HG02588 (cell line): ENCODE measurements at regions not wholly inside any gene's neighbourhood (a gene's known extent, or its start where the extent isn't known, plus 50 kb on each side); places are given as distances from the start of the nearest gene placed in this dataset.

ENCODE experiments used
- ATAC-seq: cut with Tn5 transposase; IDR thresholded peaks from one replicate; pipeline ENCODE4 v1.9.1; 2021; ENCODE audit warnings: mild to moderate bottlenecking, moderate library complexity; ENCODE audit not compliant: unreplicated experiment

DNA sequence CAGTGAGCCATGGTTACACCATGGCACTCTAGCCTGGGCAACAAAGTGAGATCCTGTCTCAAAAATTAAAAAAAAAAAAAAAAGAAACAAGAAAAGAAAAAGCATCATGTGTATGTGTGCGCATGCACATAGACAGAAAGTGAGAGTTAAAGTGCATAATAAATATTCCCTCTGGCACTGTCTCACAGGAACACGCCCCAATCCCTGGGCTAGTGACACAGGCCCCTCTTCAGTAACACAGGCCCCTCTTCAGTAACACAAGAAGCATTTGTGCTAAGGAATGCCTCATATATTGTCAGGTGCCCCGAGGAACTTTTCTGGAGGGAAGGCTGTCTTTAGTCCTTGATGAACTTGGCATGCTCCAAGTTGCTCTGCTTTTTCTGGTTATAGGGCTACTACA is 57.5 kb downstream of the RPL27A start:
- no peak for ATAC-seq

DNA sequence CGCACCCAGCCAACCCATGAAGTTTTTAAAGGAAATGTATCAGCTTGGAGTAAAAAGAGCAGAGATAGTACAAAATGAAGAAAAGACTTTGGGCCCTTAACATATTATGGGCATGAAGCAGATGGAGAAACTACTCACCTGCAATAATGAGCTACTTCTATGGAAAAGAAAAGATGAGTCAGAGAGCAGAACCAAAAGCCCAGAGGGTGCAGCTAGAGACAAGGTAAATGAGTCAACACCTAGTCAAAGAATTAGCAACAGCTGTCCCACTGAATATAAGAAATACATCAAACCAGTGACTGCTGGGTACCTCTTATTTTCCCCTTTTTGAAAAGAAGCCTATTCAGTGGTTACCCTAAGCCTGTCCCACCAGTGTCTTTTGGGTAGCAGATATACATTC is 61.8 kb downstream of the RPL27A start:
- ATAC-seq = no peak

DNA sequence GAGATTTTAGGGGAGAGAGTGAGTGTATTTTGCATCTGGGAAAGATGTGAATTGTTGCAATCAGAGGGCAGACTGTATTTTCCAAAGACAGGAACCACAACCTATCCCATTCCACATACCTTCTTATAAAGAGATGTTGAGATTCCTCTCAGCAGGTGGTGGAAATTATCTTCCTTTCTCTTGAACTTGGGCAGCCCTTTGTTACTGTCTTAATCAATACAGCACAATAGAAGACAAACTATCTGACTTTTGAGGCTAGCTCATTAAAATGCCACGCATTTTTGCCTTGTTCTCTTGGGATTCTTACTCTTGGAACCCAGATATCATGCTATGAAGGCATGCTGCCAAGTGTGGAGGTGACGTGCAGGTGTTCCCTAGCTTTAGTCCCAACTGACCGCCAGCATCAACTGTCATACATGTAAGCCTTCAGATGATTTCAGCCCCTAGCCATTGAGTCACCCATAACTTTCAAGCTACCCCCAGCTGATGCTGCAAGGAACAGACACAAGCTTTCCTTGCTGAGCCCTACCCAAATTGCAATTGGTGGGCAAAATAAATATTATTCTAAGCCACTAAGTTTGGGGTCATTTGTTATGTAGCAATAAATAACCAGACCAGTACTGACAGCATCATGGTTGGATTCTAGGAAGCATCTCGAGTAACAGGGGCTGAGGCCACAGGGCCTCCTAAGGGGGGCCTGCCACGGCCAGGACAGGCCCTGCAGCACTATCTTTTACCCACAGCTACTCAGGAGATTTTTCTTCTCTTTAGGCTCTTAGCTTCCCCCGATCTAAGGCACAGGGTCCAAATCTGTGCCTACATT is 63.0 kb downstream of the RPL27A start:
- no peak for ATAC-seq

DNA sequence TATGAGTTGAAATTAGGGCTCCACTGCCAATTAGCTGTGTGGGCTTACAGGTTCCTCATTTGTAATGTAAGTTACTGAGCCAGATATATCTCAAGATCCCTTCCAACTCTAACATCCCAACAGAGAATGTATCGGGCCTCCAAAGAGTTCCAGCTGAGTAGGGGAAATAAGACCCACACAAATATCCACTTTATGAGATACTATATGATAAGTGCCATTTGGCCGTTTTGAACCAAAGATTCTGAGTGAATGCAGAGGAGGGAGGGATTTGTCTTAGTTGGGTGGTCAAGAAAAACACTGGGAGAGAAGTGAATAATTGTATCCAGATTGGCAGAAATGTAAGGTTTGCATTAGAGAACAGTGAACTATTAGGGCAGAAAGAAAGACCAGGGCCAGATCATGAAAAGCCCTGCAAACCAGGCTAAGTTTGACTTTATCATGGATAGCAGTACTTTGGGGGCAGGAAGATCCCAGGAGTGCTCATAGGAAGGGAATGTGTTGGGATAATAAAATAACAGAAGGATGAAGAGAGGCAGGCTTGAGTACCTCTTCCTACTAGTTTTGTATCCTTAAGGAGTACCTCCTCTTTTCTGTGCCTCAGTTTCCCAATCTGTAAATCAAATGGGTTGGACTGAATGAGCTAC is 63.9 kb downstream of the RPL27A start:
- ATAC-seq = no peak

DNA sequence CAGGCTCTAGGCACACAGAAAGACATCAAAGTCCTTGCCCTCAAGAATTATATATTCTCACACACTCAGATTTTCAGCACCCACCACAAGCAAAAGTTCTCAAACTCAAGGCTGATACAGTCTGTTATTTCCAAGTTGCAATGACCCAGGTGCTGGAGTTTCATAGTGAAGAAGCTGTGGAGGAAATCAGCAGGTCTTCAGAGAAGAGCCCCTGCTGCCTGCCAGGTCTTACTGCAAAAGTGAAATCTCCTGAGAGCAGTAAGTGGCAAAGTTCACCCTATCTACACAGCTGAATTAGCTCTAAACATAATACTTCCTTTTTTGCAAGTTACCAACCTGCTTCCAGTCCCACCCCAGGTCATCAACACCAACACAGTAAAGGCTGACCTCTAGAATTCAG is 64.6 kb downstream of the RPL27A start:
- no peak for ATAC-seq

DNA sequence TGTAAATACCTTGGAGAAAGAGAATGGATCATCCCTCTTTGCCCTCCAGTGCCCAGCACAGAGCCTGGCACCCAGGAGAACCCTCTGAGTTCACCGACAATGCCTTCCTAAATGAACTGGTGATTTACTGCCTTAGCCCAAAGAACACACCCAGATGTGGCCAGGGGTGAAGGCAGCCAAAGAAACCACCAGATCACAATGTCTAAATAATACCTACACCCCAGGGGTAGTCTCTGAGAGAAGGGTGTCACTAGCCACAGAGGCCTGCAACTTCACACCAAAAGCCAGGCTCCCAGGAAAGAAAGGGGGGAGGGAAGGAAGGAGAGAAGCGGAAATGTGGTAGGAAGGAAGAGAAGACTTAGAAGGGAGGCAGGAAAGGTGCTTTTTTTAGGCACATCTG is 65.7 kb downstream of the RPL27A start:
- ATAC-seq = no peak

DNA sequence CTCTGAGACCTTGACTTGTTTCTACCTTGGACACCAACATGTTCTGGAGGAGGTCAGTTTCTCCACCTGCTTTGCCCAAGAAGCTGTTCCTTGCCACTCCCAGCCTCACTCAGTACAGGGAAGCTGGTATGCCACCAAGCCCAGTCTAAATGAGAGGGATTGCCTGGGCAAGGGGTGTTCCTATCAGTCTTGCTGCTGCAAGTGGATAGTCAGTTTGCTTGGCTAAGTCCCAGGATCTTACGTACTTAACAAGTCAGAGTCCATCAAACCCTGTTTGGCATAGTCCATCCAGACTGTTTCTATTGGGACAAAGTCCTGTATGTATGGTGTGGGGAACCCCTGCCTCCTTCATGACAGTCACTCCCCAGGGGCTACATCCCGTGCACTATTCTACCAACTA is 66.6 kb downstream of the RPL27A start:
- ATAC-seq = no peak

DNA sequence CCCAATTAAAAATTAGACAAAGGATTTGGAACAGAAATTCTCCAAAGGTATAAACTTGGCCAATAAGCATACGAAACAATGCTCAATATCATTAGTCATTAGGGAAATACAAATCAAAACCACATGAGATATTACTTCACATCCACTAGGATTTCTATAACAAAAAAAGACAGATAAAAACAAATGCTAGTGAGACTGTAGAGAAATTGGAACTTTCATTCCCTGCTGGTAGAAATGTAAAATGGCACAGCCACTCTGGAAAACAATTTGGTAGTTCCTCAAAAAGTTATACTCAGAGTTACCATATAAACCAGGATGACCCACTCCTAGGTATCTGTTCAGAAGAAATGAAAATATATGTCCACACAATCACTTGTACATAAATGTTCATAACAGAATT is 71.6 kb downstream of the RPL27A start:
- ATAC-seq = no peak

DNA sequence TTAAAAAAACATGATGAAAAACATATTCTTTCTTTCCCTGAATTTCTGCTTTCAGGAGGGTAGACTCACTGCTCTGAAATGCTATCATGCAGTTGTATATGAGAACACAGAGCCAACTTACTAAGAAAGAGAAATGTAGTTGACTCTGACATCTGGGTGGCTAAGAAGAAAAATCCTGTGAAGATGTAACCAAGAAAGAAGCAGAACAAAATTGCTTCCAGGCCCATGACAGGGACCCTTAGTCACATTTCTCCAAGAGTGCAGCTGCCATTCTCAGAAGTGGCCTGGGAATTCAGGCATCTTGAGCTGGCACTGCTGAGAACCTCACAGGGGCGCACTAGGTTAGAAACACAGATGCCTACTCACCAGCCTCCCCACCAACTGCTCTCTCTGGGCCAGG is 73.6 kb downstream of the RPL27A start:
- ATAC-seq = no peak

DNA sequence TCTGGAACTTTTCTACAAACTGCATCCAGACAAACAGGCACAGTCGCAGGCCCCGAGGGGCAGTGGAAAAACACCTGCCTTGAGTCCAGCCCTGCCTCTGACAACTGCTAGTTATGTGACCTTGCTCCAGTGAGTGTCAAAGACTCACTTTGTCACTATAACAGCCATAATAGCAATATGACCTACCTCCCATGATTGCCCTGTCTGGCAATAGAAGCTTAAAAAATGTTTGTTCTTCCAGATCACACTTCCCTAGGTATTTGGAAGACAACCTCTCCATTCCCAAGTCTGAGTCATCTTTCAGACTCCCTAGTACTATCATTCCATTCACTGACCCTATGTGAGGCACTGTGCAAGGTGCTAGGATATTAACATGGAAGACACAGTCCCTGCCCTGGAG is 74.5 kb downstream of the RPL27A start:
- ATAC-seq = no peak

DNA sequence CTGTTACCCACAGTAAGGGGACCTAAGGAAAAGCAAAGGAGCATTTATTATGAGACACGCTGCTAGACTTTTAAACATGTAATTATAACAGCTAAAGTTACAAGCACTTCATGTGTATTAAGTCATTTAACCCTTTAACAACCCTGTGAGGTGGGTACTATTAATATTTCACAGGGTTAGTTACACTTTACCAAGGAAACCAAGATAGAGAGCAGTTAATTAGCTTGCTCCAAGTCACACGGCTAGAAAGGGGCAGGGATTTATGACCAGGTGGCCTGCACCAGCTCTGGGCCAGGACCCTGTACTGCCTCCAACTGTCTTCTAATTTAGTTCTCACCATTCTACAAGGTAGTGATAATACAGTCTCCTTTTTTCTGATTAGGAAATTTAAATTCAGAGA is 74.9 kb downstream of the RPL27A start:
- ATAC-seq = no peak

DNA sequence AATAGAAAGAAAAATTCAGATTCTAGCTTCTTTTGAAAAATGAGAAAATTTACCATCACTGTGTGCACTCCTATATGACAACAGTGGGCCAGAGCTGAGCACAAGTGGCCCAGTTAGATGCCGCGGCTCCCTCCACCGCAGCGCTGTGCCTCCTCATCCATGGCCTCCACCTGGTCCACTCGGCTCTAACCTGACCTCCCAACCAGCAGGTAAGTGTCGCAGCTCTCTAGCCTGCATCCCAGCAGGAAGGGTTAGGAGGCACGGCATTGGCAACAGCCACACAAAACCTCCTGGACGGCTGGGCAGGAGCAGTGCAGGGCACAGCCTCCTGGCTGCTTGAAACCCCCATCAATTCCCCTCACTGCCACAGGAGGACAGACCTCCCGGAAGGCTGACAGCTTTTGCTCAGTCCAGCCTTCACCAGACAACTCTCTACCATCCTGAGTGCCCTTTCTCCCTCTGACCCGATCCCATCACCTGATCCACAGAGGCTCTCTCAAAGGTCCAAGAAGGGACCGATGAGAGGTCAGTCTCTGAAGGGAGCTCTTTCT is 76.1 kb downstream of the RPL27A start:
- no peak for ATAC-seq

DNA sequence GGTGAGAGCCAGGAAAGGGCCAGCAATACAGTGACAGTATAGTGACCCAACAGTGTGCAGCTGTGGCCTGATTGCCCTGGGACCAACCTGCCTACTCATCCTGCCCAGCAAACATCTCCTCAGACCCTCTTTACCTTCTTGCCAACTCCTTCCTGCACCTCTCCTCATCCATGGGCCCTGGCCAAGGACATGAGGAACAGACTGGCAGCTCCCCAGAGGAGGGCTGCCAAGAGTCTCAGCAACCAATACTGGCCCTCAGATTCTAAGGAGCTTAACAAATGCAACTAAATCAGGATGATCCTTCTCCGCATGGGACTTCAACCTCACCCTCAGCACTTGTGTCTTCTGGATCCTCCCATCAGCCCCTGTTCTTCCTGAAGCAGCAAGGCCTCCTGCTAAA is 77.0 kb downstream of the RPL27A start:
- ATAC-seq = no peak

DNA sequence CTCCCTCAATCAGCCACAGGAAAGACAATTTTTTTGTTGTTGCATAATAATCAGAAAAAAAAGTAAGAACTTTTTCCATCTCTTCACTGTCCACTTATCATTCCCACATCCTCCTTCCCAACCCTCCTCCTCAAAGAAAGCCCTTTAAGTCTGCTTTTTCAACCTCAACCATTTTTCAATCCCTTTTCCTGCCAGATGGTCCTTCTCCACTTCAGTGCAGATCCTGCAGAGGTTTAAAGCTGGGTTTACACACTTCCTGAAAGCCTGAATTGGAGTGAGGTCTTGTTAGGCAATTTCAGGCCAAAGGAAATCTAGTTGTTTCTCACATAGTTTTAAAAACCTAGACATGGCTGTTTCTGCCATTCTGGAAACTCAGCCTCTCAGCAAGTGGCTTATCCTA is 78.3 kb downstream of the RPL27A start:
- no peak for ATAC-seq

DNA sequence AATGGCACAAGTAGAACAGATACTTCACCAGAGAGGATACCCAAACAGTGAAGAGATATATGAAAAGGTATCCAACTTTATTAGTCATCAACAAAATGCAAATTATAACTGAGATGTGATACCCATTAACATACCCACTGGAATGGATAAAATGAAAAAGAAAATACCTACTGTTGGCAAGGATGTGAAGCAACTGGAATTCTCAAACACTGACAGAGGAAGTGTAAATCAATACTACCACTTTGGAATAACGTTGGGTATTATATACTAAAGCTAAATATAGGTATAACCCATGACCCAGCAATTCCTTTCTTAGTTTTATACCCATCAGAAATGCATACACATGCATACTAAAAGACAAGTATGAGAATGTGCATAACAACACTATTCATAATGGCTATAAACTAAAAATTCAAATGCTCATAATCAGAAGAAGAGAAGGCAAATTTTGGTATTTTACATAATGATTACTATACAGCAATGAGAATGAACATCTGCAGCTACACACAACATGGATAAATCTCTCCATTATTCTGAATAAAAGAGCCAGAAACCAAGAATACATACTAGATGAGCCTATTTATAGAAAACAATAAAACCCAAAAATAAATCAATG is 80.6 kb downstream of the RPL27A start:
- ATAC-seq = no peak

DNA sequence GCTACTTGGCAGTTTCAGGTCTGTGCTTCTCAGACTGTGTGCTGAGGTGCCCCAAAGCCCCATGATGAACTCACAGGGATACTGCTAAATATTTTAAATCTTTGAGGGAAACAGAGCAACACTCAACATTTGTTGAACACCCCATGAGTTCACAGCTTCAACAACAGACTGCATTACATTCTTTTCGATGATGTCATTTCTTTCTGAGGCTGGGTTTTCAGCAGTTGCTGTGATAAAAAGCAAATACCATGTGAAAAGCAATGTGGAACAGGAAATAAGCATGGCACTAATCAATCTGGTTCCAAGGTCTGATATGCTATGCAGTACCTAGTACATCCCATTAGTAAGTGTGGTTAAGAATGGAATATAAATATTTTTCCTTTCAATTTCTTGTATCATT is 82.7 kb downstream of the RPL27A start:
- no peak for ATAC-seq

DNA sequence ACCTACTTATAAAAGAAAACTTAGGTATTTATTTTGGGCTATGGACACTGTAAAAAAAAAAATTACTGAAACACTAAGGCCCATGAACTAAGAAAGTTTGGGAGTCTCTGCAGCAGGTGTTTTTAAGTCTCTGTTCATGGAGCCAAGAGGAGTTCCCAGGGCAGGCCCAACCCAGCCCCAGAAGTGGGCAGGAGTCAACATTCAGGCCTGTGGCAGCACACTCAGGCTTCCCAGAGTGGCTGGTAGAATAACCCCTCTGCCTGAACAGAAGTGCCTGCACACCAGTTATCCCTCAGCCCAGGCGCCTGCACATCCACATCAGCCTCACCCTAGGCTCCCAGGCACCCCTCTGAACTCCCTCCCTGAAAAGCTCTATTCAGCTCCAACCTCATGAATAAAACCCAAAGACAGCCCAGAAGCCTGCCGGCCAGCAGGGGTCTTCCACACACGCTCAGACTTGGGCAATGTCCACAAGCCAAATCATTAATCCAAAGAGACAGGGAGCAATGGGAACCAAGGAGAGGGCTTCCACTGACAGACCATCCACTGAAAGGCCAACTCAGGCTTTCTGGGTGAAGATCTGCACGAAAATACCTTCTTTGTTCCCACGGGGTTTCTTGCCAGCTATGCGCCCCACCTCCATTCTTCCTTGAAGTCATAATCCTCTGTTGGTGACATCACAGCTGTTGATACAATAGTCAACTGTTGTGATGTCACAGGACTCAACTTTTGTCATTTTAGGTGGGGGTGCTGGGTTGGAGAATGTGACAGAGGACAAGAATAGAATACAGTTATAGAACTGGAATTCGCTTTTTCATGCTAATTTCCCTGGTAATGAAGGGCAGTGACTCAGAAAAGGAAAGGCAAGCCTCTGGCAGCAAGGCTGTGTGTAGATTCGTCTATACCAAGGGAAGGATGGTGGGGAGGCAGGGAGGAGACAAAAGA is 83.7 kb downstream of the RPL27A start:
- ATAC-seq = no peak

DNA sequence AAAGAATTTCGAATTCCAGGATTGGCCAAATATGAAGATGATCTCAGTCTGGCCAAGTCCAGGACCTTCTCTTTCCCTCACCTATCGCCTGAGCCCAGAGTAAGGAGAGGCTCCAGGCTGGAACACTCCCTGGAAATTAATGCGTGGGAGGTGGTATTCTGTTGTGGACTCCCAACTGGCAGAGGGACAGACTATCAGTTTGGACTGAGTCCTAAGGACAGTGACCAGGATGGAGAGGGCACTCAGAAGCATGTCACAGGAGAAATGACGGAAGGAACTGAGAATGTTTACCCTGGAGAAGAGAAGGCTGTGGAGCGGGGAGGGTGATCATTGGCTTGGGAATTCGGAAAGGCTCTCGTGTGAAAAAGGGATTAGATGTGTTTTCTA is 84.4 kb downstream of the RPL27A start:
- ATAC-seq = no peak

DNA sequence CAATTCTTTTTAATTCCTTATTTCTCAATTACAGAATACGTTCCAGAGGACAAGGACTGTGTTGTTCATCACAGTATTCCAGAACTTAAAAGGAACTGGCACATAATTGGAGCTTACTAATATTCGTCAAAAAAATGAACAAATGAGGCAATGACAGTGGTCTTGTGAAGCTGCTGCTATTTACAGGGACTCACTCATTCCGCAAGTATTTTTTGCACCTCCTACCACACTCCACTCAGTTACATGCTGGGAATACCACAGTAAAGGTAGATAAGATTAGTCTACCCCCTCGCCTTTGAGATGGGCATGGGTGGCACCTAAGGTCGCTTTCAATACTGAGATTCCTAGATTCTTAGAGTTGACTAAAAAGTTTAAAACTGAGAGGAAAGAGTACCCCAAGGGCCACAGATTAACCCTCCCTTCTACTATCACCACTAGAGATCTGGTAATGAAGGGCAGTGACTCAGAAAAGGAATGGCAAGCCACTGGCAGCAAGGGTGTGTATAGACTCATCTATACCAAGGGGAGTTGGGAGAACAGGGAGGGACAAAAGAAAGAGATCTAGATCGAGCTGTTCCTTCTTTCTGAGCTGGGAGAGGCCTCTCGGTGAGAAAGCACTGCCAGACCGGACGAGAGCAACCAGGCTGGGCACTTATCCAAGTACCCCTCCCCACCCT is 85.0 kb downstream of the RPL27A start:
- ATAC-seq = no peak

DNA sequence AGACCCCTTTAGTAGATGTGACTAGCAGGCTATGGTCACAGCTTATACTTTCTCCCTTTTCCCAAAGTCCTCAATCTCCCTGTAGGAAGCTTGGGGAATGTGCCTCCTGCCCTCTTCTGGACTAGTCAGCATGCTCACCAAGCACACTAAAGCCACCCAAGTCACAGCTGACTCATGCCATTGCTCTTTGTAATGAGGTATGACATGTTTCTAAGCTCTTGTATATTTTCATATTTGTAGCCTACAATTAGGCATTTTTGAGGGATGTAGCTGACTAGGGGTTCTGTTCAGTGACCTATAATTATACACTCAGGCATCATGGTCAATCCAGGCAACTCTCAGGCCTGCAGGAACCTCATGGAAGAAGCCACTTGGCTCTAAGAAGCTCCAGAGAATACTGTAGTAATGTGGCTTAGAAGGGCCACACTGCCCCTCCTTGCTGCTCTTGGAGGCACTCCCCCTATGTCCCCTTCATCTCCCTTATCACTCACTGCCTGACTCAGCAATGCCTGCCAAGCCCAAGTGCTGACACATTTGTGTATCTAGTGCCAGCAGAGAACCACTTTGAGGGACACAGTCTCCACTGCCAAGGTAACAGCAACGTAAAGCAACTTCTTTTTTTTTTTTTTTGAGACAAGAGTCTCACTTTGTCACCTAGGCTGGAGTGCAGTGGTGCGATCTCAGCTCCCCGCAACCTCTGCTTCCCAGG is 86.2 kb downstream of the RPL27A start:
- ATAC-seq = no peak
